Colon (tissue), 2 donors: ENCODE measurements at regions not wholly inside any gene's neighbourhood (a gene's known extent, or its start where the extent isn't known, plus 50 kb on each side); places are given as distances from the start of the nearest gene placed in this dataset.
"Not testable (repeated sequence)": the region's sequence is repeated elsewhere in the genome, so short reads cannot be mapped to it uniquely, and the experiment has no call there.

Experiments
- FAIRE-seq: peaks from 2 replicates; lab custom pipeline; 2012; peaks lifted over from hg19 to GRCh38; lab: Jason Lieb, UNC
- donor health status: control.
- donor health status: control.

- no peak for FAIRE-seq
Measured at GRCh38 chr7:21318916-21319270, 109.0 kb upstream of the SP4 start.

DNA sequence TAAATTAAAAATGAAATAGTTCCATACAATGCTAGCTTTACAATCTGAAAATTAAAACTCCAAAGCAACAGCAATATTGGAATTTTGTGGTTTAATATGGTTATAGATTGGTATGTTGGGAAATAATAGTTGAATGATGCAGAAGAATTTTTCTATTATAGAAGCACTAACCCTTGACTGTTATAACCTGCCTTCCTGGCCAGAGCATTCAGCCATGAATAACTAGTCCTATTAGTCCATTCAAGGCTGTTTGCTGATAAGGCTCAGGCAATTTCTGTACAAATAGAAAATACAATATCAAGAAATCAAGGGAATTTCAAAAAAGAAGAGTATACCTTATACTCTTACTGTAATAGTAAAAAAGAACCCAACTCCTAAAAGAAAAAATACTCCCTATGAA lies 101.6 kb upstream of the SP4 start:
- no peak for FAIRE-seq

DNA sequence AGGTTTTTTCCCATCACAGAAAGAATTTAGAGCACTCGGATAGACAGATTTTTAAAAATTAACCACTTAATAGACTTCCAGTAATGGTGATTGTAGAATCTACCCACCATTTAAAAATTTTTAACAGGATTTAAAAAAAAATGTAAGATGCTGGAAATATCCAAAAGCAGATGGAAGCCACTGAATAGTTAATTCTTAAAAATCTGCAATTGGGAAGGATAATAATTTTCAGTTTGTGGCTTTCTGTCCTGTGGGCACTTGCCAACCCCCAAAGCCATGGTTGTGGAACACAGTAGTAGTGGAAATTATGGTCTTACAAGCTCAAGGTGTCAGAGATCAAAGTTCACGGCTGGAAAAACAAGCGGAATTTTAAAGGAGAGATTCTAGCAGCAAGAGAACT lies 101.0 kb upstream of the SP4 start:
- FAIRE-seq: no peak

- peak; percentile 96 for FAIRE-seq
Measured at GRCh38 chr7:21327422-21328409, 100.2 kb upstream of the SP4 start.

- no peak for FAIRE-seq
Measured at GRCh38 chr7:21330462-21331178, 97.3 kb upstream of the SP4 start.

DNA sequence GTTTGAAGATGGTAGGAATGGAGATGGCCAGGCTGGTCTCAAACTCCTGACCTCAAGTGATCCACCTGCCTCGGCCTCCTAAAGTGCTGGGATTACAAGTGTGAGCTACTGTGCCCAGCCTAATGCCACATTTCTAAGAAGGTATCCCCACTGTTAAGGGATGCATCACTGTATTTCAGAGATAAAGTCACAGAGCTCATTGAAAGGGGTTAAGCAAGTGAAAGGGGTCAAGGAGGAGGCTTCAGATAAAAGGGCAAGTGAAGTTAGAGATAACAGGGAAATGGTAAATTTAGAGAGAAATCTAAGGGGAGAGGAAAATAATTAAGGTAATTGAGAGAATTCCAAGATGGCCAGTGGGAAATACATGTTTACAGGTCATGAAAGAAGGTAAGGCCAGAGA lies 93.0 kb upstream of the SP4 start:
- no peak for FAIRE-seq

DNA sequence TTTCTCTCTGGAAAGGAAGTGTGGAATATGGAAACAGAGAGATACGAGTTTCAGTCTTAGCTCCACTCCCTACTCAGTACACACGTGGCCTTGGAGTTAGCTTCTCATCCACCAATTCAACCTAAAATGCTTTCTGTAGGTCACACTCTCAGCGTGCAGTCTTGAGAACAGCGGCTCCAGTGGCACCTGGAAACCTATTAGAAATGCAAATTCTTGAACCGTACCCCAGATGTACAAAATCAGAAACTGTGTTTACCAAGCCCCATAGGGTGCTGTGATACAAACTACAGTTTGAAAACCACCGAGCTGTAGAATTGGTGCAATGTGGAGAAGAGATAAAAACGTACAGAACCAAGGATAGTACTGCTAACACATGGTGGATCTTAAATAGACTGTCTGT lies 91.1 kb upstream of the SP4 start:
- FAIRE-seq: no peak

GRCh38 chr7:21338728-21339164 lies 89.1 kb upstream of the SP4 start:
- no peak for FAIRE-seq

DNA sequence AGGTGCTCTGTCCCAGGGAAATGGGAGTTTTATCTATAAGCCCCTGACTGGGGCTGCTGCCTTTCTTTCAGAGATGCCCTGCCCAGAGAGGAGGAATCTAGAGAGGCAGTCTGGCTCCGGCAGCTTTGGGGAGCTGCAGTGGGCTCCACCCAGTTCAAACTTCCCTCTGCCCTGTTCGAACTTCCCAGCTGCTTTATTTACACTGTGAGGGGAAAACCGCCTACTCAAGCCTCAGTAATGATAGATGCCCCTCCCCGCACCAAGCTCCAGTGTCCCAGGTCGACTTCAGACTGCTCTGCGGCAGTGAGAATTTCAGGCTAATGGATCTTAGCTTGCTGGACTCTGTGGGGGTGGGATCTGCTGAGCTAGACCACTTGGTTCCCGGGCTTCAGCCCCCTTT lies 83.0 kb upstream of the SP4 start:
- not testable (repeated sequence) for FAIRE-seq

DNA sequence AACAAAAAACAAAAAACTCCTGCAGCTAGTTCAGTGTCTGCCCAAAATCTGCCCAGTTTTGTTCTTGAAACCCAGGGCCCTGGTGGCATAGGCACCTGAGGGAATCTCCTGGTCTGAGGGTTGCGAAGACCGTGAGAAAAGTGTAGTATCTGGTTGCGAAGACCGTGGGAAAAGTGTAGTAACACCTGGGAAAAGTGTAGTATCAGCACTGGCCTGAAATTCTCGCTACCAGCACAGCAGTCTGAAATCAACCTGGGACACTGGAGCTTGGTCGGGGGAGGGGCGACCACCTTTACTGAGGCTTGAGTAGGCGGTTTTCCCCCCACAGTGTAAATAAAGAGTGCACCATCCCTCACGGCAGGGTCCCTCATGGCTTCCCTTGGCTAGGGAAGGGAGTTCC lies 82.5 kb upstream of the SP4 start:
- FAIRE-seq: no peak

GRCh38 chr7:21346297-21346696 lies 81.6 kb upstream of the SP4 start:
- FAIRE-seq: no peak

GRCh38 chr7:21352540-21353387 lies 75.1 kb upstream of the SP4 start:
- peak; percentile 58 for FAIRE-seq

- FAIRE-seq: no peak
Measured at GRCh38 chr7:21353388-21353780, 74.5 kb upstream of the SP4 start.

- FAIRE-seq: no peak
Measured at GRCh38 chr7:21354284-21354683, 73.6 kb upstream of the SP4 start.

DNA sequence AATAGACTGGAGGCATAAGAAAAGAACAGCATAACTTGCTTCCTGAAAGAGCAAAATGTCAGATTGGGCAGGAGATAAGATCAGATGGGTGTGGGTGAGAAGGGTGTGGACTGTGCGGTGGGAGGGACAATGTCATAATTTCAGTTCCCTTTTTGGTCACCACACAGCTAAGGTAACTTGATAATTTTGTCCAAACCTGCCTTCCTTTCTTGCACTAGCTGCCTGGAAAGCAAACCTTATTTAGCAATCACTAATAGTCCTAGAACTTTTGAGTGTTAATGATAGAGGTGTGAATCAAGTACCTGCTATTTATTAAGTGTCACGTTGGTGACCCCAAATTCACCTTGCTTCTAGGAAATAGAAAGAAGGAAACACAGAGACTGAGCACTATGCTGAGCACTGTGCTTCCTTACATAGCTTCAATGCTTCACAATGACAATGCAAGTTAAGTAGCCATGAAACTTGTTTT lies 72.4 kb upstream of the SP4 start:
- no peak for FAIRE-seq

DNA sequence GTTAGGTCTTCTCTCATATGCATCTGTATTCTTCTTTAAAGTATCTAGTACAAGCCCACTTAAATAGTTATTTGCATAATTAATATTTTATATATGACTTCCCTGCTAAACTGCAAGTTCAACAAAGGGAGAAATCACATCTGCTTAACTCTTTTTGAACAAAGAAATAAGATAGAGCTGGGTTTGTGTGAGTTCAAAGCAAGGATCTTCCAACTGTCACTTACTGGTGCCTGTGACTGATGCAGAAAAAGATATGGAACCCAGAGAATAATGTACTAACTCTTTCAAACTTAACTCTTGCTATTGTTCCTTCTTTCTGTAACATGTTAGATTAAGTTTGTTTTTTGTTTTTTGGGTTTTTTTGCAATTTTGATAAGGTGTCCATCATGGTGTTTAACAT lies 71.3 kb upstream of the SP4 start:
- FAIRE-seq: no peak

DNA sequence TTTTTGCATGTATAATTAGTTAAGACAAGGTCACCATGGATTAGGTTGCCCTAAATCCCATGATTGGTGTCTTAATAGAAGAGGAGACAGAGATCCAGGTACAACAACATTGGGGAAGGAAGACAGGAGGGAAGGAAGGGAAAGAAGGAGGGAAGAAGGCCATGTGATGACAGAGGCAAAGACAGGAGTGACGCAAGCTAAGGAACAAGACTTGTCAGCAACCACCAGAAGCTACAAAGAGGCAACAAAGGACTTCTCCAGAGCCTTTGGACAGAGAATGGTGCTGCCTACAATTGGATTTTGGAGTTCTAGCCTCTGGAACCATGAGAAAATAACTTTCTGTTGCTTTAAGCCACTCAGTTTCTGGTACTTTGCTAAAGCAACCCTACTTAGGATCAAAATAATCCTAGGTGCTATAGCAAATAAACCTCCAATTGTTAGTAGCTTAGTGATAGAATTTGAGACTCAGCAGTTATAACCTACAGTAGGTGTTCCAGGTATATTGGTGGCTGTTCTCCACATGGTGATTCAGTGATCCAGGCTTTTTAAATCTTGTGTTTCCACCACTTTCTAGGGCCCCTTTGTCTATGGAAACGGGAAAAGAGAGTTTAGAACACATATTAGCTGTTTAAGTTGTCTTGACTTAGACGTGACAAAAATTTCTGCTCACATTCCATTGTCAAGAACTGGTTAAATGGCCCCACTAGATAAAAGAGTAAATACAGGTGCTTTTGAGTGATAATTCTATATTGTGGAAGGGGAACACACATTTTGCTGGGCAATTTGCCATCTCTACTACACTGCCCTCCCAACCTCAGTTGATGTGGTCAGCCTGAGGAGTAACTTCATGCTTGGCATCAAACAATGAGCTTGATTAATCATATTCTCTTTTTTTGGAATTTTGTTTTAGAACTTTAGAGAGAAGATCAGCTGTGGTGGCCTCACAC lies 70.5 kb upstream of the SP4 start:
- no peak for FAIRE-seq

- no peak for FAIRE-seq
Measured at GRCh38 chr7:21358648-21359047, 69.2 kb upstream of the SP4 start.

GRCh38 chr7:21359163-21359562 lies 68.7 kb upstream of the SP4 start:
- FAIRE-seq: no peak

GRCh38 chr7:21361413-21362125 lies 66.3 kb upstream of the SP4 start:
- FAIRE-seq: no peak
